ENCODE measurements at regions not wholly inside any gene's neighbourhood (a gene's known extent, or its start where the extent isn't known, plus 50 kb on each side); places are given as distances from the start of the nearest gene placed in this dataset.
"Not testable (repeated sequence)": the region's sequence is repeated elsewhere in the genome, so short reads cannot be mapped to it uniquely, and the experiment has no call there.

GRCh38 chr7:47088329-47089067 is 493.4 kb downstream of the TNS3 start:
- DNase-seq, result peak; percentile 76

- DNase-seq, result no peak
These were observed 494.0 kb downstream of the TNS3 start for GRCh38 chr7:47087866-47088265.

- DNase-seq, result no peak
These were observed 496.2 kb downstream of the TNS3 start for GRCh38 chr7:47085491-47086275.

GRCh38 chr7:47083476-47084250 is 498.2 kb downstream of the TNS3 start:
- no peak for DNase-seq

- DNase-seq, result no peak
These were observed 501.1 kb downstream of the TNS3 start for GRCh38 chr7:47080816-47081215.

GRCh38 chr7:47078241-47078640 is 503.7 kb downstream of the TNS3 start:
- no peak for DNase-seq

- DNase-seq, result no peak
These were observed 507.2 kb downstream of the TNS3 start for GRCh38 chr7:47074702-47075153.

- DNase-seq, result no peak
These were observed 508.6 kb downstream of the TNS3 start for GRCh38 chr7:47073284-47073683.

- DNase-seq, result no peak
These were observed 510.0 kb downstream of the TNS3 start for GRCh38 chr7:47071866-47072265.

GRCh38 chr7:47069385-47070076 is 512.4 kb downstream of the TNS3 start:
- DNase-seq, result no peak

GRCh38 chr7:47066976-47067614 is 514.8 kb downstream of the TNS3 start:
- no peak for DNase-seq

GRCh38 chr7:47056731-47057130 is 525.2 kb downstream of the TNS3 start:
- DNase-seq, result no peak

- not testable (repeated sequence) for DNase-seq
These were observed 529.2 kb downstream of the TNS3 start for GRCh38 chr7:47052541-47053208.

- DNase-seq, result no peak
These were observed 532.6 kb downstream of the TNS3 start for GRCh38 chr7:47049234-47049774.

GRCh38 chr7:47047384-47047783 is 534.5 kb downstream of the TNS3 start:
- no peak for DNase-seq

- no peak for DNase-seq
These were observed 535.0 kb downstream of the TNS3 start for GRCh38 chr7:47046949-47047348.

GRCh38 chr7:47045207-47046051 is 536.5 kb downstream of the TNS3 start:
- no peak for DNase-seq

GRCh38 chr7:47044625-47045024 is 537.3 kb downstream of the TNS3 start:
- no peak for DNase-seq

GRCh38 chr7:47043304-47043703 is 538.6 kb downstream of the TNS3 start:
- DNase-seq, result no peak

GRCh38 chr7:47042669-47043068 is 539.2 kb downstream of the TNS3 start:
- no peak for DNase-seq
